Neural progenitor cell (in vitro differentiated cells): ENCODE measurements at regions not wholly inside any gene's neighbourhood (a gene's known extent, or its start where the extent isn't known, plus 50 kb on each side); places are given as distances from the start of the nearest gene placed in this dataset.

Source experiments
- CTCF ChIP-seq: fragments of 200-600 bp; sonication (generic); IDR thresholded peaks from 2 replicates; pipeline ENCODE4 v1.5.1; 2017; ENCODE audit warnings: antibody characterized with exemption, mild to moderate bottlenecking
- EZH2 ChIP-seq: fragments of 200-600 bp; sonication (generic); IDR thresholded peaks from 2 replicates; pipeline ENCODE4 v1.6.1; 2017; ENCODE audit warnings: antibody characterized with exemption, mild to moderate bottlenecking, moderate library complexity

GRCh38 chrX:5756616-5757015, 472.1 kb downstream of the NLGN4X start:
- no peak for TF ChIP-seq CTCF
- TF ChIP-seq EZH2, result no peak
